Liver (tissue), 8 donors: ENCODE measurements at regions not wholly inside any gene's neighbourhood (a gene's known extent, or its start where the extent isn't known, plus 50 kb on each side); places are given as distances from the start of the nearest gene placed in this dataset.

ENCODE experiments used
- DNase-seq: peaks from one replicate; pipeline ENCODE4 v3.0.0-alpha.2; 2017; ENCODE audit warnings: low spot score
- H3K27ac ChIP-seq, 2 donors: one replicate each; pipeline ENCODE4 v1.7.0; 2013; ENCODE audit warnings: inconsistent platforms in 2 of 2, low read length in 2 of 2, control low read depth in 1 of 2, low read depth in 1 of 2, mild to moderate bottlenecking in 1 of 2
- H3K27me3 ChIP-seq, 4 donors: one replicate each; pipeline versions ENCODE4 v1.6.1 to v1.7.0; 2013; ENCODE audit warnings: low read length in 3 of 4, inconsistent platforms in 1 of 4, mild to moderate bottlenecking in 1 of 4, moderate library complexity in 1 of 4; ENCODE audit not compliant: control insufficient read depth in 4 of 4, insufficient read depth in 4 of 4
- H3K36me3 ChIP-seq, 4 donors: one replicate each; pipeline versions ENCODE4 v1.6.1 to v1.7.0; 2013; ENCODE audit warnings: low read length in 3 of 4, mild to moderate bottlenecking in 3 of 4, low read depth in 1 of 4, moderate library complexity in 1 of 4; ENCODE audit not compliant: control insufficient read depth in 4 of 4, insufficient read depth in 3 of 4
- H3K4me1 ChIP-seq, 4 donors: one replicate each; pipeline versions ENCODE4 v1.6.1 to v1.7.0; 2013; ENCODE audit warnings: low read length in 3 of 4, mild to moderate bottlenecking in 3 of 4, moderate library complexity in 1 of 4; ENCODE audit not compliant: control insufficient read depth in 4 of 4, insufficient read depth in 4 of 4
- H3K4me3 ChIP-seq, 3 donors: one replicate each; pipeline versions ENCODE4 v1.6.1 to v1.7.0; 2013; ENCODE audit warnings: low read length in 3 of 3, control low read depth in 1 of 3, low read depth in 1 of 3, mild to moderate bottlenecking in 1 of 3
- H3K9ac ChIP-seq, 2 donors: one replicate each; pipeline ENCODE4 v1.7.0; 2013; ENCODE audit warnings: low read length in 2 of 2, mild to moderate bottlenecking in 2 of 2, moderate library complexity in 2 of 2, control low read depth in 1 of 2, low read depth in 1 of 2
- H3K9me3 ChIP-seq, 4 donors: one replicate each; pipeline versions ENCODE4 v1.6.1 to v1.7.0; 2013; ENCODE audit warnings: low read length in 3 of 4; ENCODE audit not compliant: control insufficient read depth in 4 of 4
- ATF3 ChIP-seq: IDR thresholded peaks from 2 replicates; pipeline ENCODE4 v1.6.1; 2016; ENCODE audit warnings: antibody characterized with exemption
- CTCF ChIP-seq: fragments of 150-350 bp; IDR thresholded peaks from 2 replicates; pipeline ENCODE4 v1.5.1; 2017; ENCODE audit warnings: improper control_type of control experiment, low read depth, low read length; ENCODE audit not compliant: missing input control
- EGR1 ChIP-seq, 2 donors: IDR thresholded peaks; 2 replicates each; pipeline ENCODE4 v1.6.1; 2016 to 2018; ENCODE audit warnings: antibody characterized with exemption in 2 of 2, low read depth in 2 of 2
- FOXA1 ChIP-seq: IDR thresholded peaks from 2 replicates; pipeline ENCODE4 v1.6.1; 2016; ENCODE audit warnings: antibody characterized with exemption
- FOXA2 ChIP-seq: IDR thresholded peaks from 2 replicates; pipeline ENCODE4 v1.6.1; 2016; ENCODE audit warnings: antibody characterized with exemption
- GABPA ChIP-seq, 2 donors: IDR thresholded peaks in 1 of 2; conservative IDR thresholded peaks in 1 of 2; 2 replicates each; pipeline ENCODE4 v1.6.1; 2016; ENCODE audit warnings: antibody characterized with exemption in 2 of 2, mild to moderate bottlenecking in 1 of 2, moderate library complexity in 1 of 2
- HNF4A ChIP-seq, 2 donors: conservative IDR thresholded peaks; 2 replicates each; pipeline ENCODE4 v1.6.1; 2016; ENCODE audit warnings: antibody characterized with exemption in 2 of 2, mild to moderate bottlenecking in 2 of 2
- HNF4G ChIP-seq: IDR thresholded peaks from 2 replicates; pipeline ENCODE4 v1.6.1; 2016; ENCODE audit warnings: antibody characterized with exemption
- JUND ChIP-seq, 2 donors: IDR thresholded peaks; 2 replicates each; pipeline ENCODE4 v1.6.1; 2016; ENCODE audit warnings: antibody characterized with exemption in 2 of 2
- MAX ChIP-seq: IDR thresholded peaks from 2 replicates; pipeline ENCODE4 v1.6.1; 2016; ENCODE audit warnings: antibody characterized with exemption
- NR2F2 ChIP-seq: IDR thresholded peaks from 2 replicates; pipeline ENCODE4 v1.6.1; 2016; ENCODE audit warnings: antibody characterized with exemption
- RAD21 ChIP-seq, 2 donors: IDR thresholded peaks; 2 replicates each; pipeline ENCODE4 v1.6.1; 2016; ENCODE audit warnings: antibody characterized with exemption in 2 of 2, mild to moderate bottlenecking in 2 of 2
- REST ChIP-seq: IDR thresholded peaks from 2 replicates; pipeline ENCODE4 v1.6.1; 2016; ENCODE audit warnings: antibody characterized with exemption, mild to moderate bottlenecking
- RXRA ChIP-seq, 2 donors: IDR thresholded peaks; 2 replicates each; pipeline ENCODE4 v1.6.1; 2017 to 2018; ENCODE audit warnings: antibody characterized with exemption in 2 of 2, mild to moderate bottlenecking in 1 of 2
- SP1 ChIP-seq: IDR thresholded peaks from 2 replicates; pipeline ENCODE4 v1.6.1; 2018; ENCODE audit warnings: antibody characterized with exemption, mild to moderate bottlenecking
- TAF1 ChIP-seq: conservative IDR thresholded peaks from 2 replicates; pipeline ENCODE4 v1.6.1; 2016; ENCODE audit warnings: antibody characterized with exemption, mild to moderate bottlenecking
- YY1 ChIP-seq: IDR thresholded peaks from 2 replicates; pipeline ENCODE4 v1.6.1; 2016; ENCODE audit warnings: antibody characterized with exemption, mild to moderate bottlenecking
- ZBTB33 ChIP-seq: IDR thresholded peaks from 2 replicates; pipeline ENCODE4 v1.6.1; 2016; ENCODE audit warnings: antibody characterized with exemption
- WGBS: extraction: QIAGEN DNeasy Blood & Tissue Kit; methylation state at CpG from one replicate; pipeline ENCODE4 v1.1.7; 2013; 5-methylcytosine and 5-hydroxymethylcytosine counted together
- donor health status: healthy.
- donor health status: healthy.
- donor health status: healthy.
- donor health status: healthy.
- donor health status: healthy.

GRCh38 chr18:27497246-27497645, 312.1 kb upstream of the CHST9 start:
- Histone ChIP-seq H3K4me1 (no peaks in the 10 kb centered on the region), H3K27ac (no peak overlapping the region), H3K9ac (no peak overlapping the region), H3K36me3 (no peaks in the 10 kb centered on the region), H3K4me3 (no peak overlapping the region), H3K9me3 (no peaks in the 10 kb centered on the region), H3K27me3 (peaks cover 0 to 4% (median 0%) of the 10 kb centered on the region in 4 donors)
- 89% methylated on average over 4 of the region's 4 CpGs for WGBS
- DNase-seq: no peak
- no peak for TF ChIP-seq FOXA2
- no peak for TF ChIP-seq SP1
- TF ChIP-seq NR2F2: no peak
- TF ChIP-seq RAD21 (IDR thresholded peaks at IDR 0.05): no peak

GRCh38 chr18:27493182-27493581, 308.1 kb upstream of the CHST9 start:
- Histone ChIP-seq H3K36me3 (no peaks in the 10 kb centered on the region), H3K9ac (no peak overlapping the region), H3K4me1 (no peaks in the 10 kb centered on the region), H3K27me3 (no peaks in the 10 kb centered on the region), H3K9me3 (no peaks in the 10 kb centered on the region), H3K27ac (no peak overlapping the region), H3K4me3 (no peak overlapping the region)
- WGBS: 81% methylated on average over 4 of the region's 4 CpGs
- TF ChIP-seq GABPA (IDR thresholded peaks at IDR 0.05 in 1 of 2, conservative IDR thresholded peaks at IDR 0.05 in 1 of 2): no peak
- TF ChIP-seq TAF1: no peak
- DNase-seq: no peak

GRCh38 chr18:27491772-27492171, 306.7 kb upstream of the CHST9 start:
- H3K4me3 ChIP-seq: no peak overlapping the region
- no peak overlapping the region for H3K27ac ChIP-seq
- no peaks in the 10 kb centered on the region for H3K4me1 ChIP-seq
- no peaks in the 10 kb centered on the region for H3K27me3 ChIP-seq
- no peaks in the 10 kb centered on the region for H3K36me3 ChIP-seq
- WGBS: 48% methylated on average over 2 of the region's 2 CpGs
- no peak for TF ChIP-seq GABPA (IDR thresholded peaks at IDR 0.05 in 1 of 2, conservative IDR thresholded peaks at IDR 0.05 in 1 of 2)
- TF ChIP-seq RAD21 (IDR thresholded peaks at IDR 0.05): no peak
- no peak for TF ChIP-seq ZBTB33
- TF ChIP-seq CTCF: no peak
- TF ChIP-seq HNF4A (conservative IDR thresholded peaks at IDR 0.05): no peak
- TF ChIP-seq RXRA (IDR thresholded peaks at IDR 0.05): no peak
- no peak for TF ChIP-seq YY1
- TF ChIP-seq ATF3: no peak
- no peak for TF ChIP-seq TAF1
- TF ChIP-seq SP1: no peak
- TF ChIP-seq MAX: no peak
- TF ChIP-seq EGR1 (IDR thresholded peaks at IDR 0.05; ENCODE audit: low read depth in 2 of 2): no peak
- TF ChIP-seq REST: no peak
- TF ChIP-seq FOXA2: no peak
- no peak for TF ChIP-seq FOXA1
- no peak for TF ChIP-seq HNF4G
- TF ChIP-seq NR2F2: no peak
- no peak for TF ChIP-seq JUND (IDR thresholded peaks at IDR 0.05)
- no peaks in the 10 kb centered on the region for H3K9me3 ChIP-seq
- no peak for DNase-seq
- no peak overlapping the region for H3K9ac ChIP-seq
